H1 (cell line): ENCODE measurements at regions not wholly inside any gene's neighbourhood (a gene's known extent, or its start where the extent isn't known, plus 50 kb on each side); places are given as distances from the start of the nearest gene placed in this dataset.

Experiments
- CTCF ChIA-PET: fragments of 300-600 bp; sonication (Branson Sonifier 250); formaldehyde crosslinking; loops from one replicate; lab custom pipeline; 2021; ENCODE audit not compliant: partially characterized antibody; lab: Charles Lee
- POLR2A ChIA-PET: fragments of 300-600 bp; sonication (Branson Sonifier 250); formaldehyde crosslinking; loops from one replicate; lab custom pipeline; 2021; ENCODE audit warnings: inconsistent platforms; ENCODE audit not compliant: partially characterized antibody; lab: Charles Lee
- DNase-seq, 2 experiments: peaks; one replicate each; pipeline versions ENCODE4 v3.0.0 to v3.0.0-alpha.2; 2010 to 2022; ENCODE audit warnings: low spot score in 2 of 2, low read depth in 1 of 2, mixed read lengths in 1 of 2
- FAIRE-seq: peaks from 2 replicates; lab custom pipeline; 2011; peaks lifted over from hg19 to GRCh38; lab: Jason Lieb, UNC
- H2AFZ ChIP-seq: 2 replicates; pipeline ENCODE4 v1.8.1; 2012; ENCODE audit warnings: low read length, inconsistent platforms
- H2AK5ac ChIP-seq: 2 replicates; pipeline ENCODE4 v1.6.1; 2013; ENCODE audit warnings: low read depth, low read length
- H2BK120ac ChIP-seq: replicated peaks from 2 replicates; pipeline ENCODE3; 2013; ENCODE audit warnings: low read depth, low read length, inconsistent platforms
- H2BK12ac ChIP-seq: 2 replicates; pipeline ENCODE4 v1.6.1; 2013; ENCODE audit warnings: low read depth, low read length
- H2BK15ac ChIP-seq: 2 replicates; pipeline ENCODE4 v1.6.1; 2013; ENCODE audit warnings: low read length
- H2BK20ac ChIP-seq: 2 replicates; pipeline ENCODE4 v1.6.1; 2013; ENCODE audit warnings: low read length
- H2BK5ac ChIP-seq: 2 replicates; pipeline ENCODE4 v1.6.1; 2013; ENCODE audit warnings: low read depth, low read length
- H3K14ac ChIP-seq: 2 replicates; pipeline ENCODE4 v1.6.1; 2013; ENCODE audit warnings: inconsistent platforms; ENCODE audit not compliant: insufficient read length
- H3K18ac ChIP-seq: 2 replicates; pipeline ENCODE4 v1.6.1; 2013; ENCODE audit warnings: low read length; ENCODE audit errors: extremely low read depth
- H3K23ac ChIP-seq: 2 replicates; pipeline ENCODE4 v1.6.1; 2013; ENCODE audit warnings: inconsistent platforms; ENCODE audit not compliant: insufficient read length
- H3K23me2 ChIP-seq: 2 replicates; pipeline ENCODE4 v1.6.1; 2013; ENCODE audit warnings: low read depth, low read length
- H3K27ac ChIP-seq: 2 replicates; pipeline ENCODE4 v1.6.1; 2011; ENCODE audit warnings: low read depth, low read length, inconsistent platforms
- H3K27me3 ChIP-seq, 4 experiments: replicated peaks in 1 of 4; 1 replicate in 1 of 4; 2 replicates in 3 of 4; pipeline versions ENCODE4 v1.6.1 to v1.8.1; 2011 to 2013; ENCODE audit warnings: low read length in 3 of 4, mild to moderate bottlenecking in 3 of 4, inconsistent platforms in 2 of 4, mixed read lengths in 2 of 4, moderate library complexity in 1 of 4; ENCODE audit not compliant: control insufficient read depth in 3 of 4, insufficient read depth in 3 of 4; ENCODE audit errors: extremely low read depth in 1 of 4
- H3K36me3 ChIP-seq, 4 experiments: 2 replicates each; pipeline versions ENCODE4 v1.6.1 to v1.8.1; 2011 to 2013; ENCODE audit warnings: mild to moderate bottlenecking in 4 of 4, low read length in 3 of 4, moderate library complexity in 2 of 4, control low read depth in 1 of 4, inconsistent platforms in 1 of 4; ENCODE audit not compliant: insufficient read depth in 4 of 4, control insufficient read depth in 2 of 4
- H3K4ac ChIP-seq: replicated peaks from 2 replicates; pipeline ENCODE3; 2013; ENCODE audit warnings: low read length, low read depth, mixed read lengths, inconsistent platforms; ENCODE audit not compliant: insufficient read length
- H3K4me1 ChIP-seq, 4 experiments: replicated peaks in 1 of 4; 1 replicate in 1 of 4; 2 replicates in 3 of 4; pipeline versions ENCODE4 v1.6.1 to v1.8.1; 2011 to 2013; ENCODE audit warnings: low read length in 3 of 4, inconsistent platforms in 2 of 4, mixed read lengths in 1 of 4; ENCODE audit not compliant: insufficient read depth in 4 of 4, control insufficient read depth in 3 of 4
- H3K4me2 ChIP-seq, 2 experiments: 2 replicates each; pipeline versions ENCODE4 v1.6.1 to v1.8.1; 2011 to 2013; ENCODE audit warnings: low read depth in 2 of 2, low read length in 2 of 2, control low read depth in 1 of 2, inconsistent platforms in 1 of 2, mild to moderate bottlenecking in 1 of 2; ENCODE audit not compliant: insufficient read depth in 1 of 2
- H3K4me3 ChIP-seq, 4 experiments: fragments of 200-600, 300-600 bp in 1 of 4; sonication (generic), shearing (Covaris generic), sonication (Bioruptor Twin) in 1 of 4; 2 replicates each; pipeline versions ENCODE4 v1.5.1 to v1.8.1; 2011 to 2016; ENCODE audit warnings: low read length in 4 of 4, low read depth in 3 of 4, control low read depth in 2 of 4, inconsistent platforms in 2 of 4, mild to moderate bottlenecking in 2 of 4, mixed read lengths in 1 of 4, moderate library complexity in 1 of 4; ENCODE audit not compliant: insufficient read depth in 2 of 4; ENCODE audit errors: extremely low read depth in 1 of 4
- H3K56ac ChIP-seq: replicated peaks from 2 replicates; pipeline ENCODE3; 2013; ENCODE audit warnings: low read depth, mild to moderate bottlenecking, mixed read lengths, low read length, inconsistent platforms; ENCODE audit not compliant: insufficient read length
- H3K79me1 ChIP-seq: 2 replicates; pipeline ENCODE4 v1.6.1; 2013; ENCODE audit warnings: low read depth, low read length, control low read depth
- H3K79me2 ChIP-seq, 2 experiments: 2 replicates each; pipeline versions ENCODE4 v1.6.1 to v1.8.1; 2012 to 2013; ENCODE audit warnings: low read length in 2 of 2, mild to moderate bottlenecking in 2 of 2, inconsistent platforms in 1 of 2; ENCODE audit not compliant: insufficient read depth in 2 of 2, control insufficient read depth in 1 of 2
- H3K9ac ChIP-seq, 4 experiments: replicated peaks in 1 of 4; 1 replicate in 1 of 4; 2 replicates in 3 of 4; pipeline versions ENCODE4 v1.6.1 to v1.8.1; 2011 to 2013; ENCODE audit warnings: low read depth in 3 of 4, low read length in 3 of 4, control low read depth in 2 of 4, mild to moderate bottlenecking in 2 of 4, moderate library complexity in 2 of 4, inconsistent platforms in 1 of 4; ENCODE audit errors: extremely low read depth in 1 of 4
- H3K9me3 ChIP-seq, 2 experiments: 2 replicates each; pipeline versions ENCODE4 v1.6.1 to v1.8.1; 2012 to 2013; ENCODE audit warnings: mild to moderate bottlenecking in 2 of 2, moderate library complexity in 2 of 2, control low read depth in 1 of 2, inconsistent platforms in 1 of 2, low read depth in 1 of 2, low read length in 1 of 2, mixed read lengths in 1 of 2; ENCODE audit not compliant: insufficient read depth in 2 of 2
- H4K20me1 ChIP-seq, 2 experiments: replicated peaks in 1 of 2; 2 replicates each; pipeline versions ENCODE3 to v1.8.1; 2011 to 2013; ENCODE audit warnings: inconsistent platforms in 2 of 2, low read length in 2 of 2, mild to moderate bottlenecking in 1 of 2; ENCODE audit not compliant: insufficient read depth in 2 of 2, control insufficient read depth in 1 of 2
- H4K5ac ChIP-seq: 2 replicates; pipeline ENCODE4 v1.6.1; 2013; ENCODE audit warnings: low read length, low read depth, mixed read lengths, inconsistent platforms; ENCODE audit not compliant: insufficient read length
- H4K8ac ChIP-seq: 2 replicates; pipeline ENCODE4 v1.8.0; 2013; ENCODE audit warnings: mild to moderate bottlenecking, moderate library complexity, low read length, inconsistent platforms; ENCODE audit not compliant: insufficient read depth; ENCODE audit errors: extremely low read depth
- H4K91ac ChIP-seq: replicated peaks from 2 replicates; pipeline ENCODE3; 2013; ENCODE audit warnings: low read length, mixed read lengths, inconsistent platforms; ENCODE audit not compliant: insufficient read length
- RAD21 ChIP-seq, 2 experiments: IDR thresholded peaks in 1 of 2; conservative IDR thresholded peaks in 1 of 2; 2 replicates each; pipeline ENCODE4 v1.6.1; 2011; ENCODE audit warnings: low read depth in 2 of 2, low read length in 2 of 2, improper control_type of control experiment in 1 of 2, inconsistent platforms in 1 of 2, mild to moderate bottlenecking in 1 of 2, moderate library complexity in 1 of 2
- SIX5 ChIP-seq: IDR thresholded peaks from 2 replicates; pipeline ENCODE4 v1.6.1; 2011; ENCODE audit warnings: mild to moderate bottlenecking, low read depth, low read length
- WGBS, 2 experiments: shearing (Covaris generic) in 1 of 2; methylation state at CpG; one replicate each; pipeline versions ENCODE4 v1.1.6 to v1.1.7; 2013 to 2015; ENCODE audit warnings: low lambda C conversion rate in 2 of 2, mixed read lengths in 2 of 2, inconsistent platforms in 1 of 2, low coverage in 1 of 2, missing lambda C conversion rate in 1 of 2; ENCODE audit not compliant: insufficient replicate concordance in 2 of 2, insufficient coverage in 1 of 2, insufficient read length in 1 of 2; ENCODE audit errors: extremely low coverage in 1 of 2, missing lambda C conversion rate in 1 of 2; 5-methylcytosine and 5-hydroxymethylcytosine counted together

GRCh38 chr14:98606816-98607215, 665.2 kb downstream of the BCL11B start:
- Histone ChIP-seq H3K23me2 (no peaks in the 10 kb centered on the region), H3K79me1 (no peaks in the 10 kb centered on the region), H3K79me2 (no peaks in the 10 kb centered on the region), H3K9me3 (no peaks in the 10 kb centered on the region), H4K20me1 (no peaks in the 10 kb centered on the region), H2BK5ac (no peak overlapping the region), H2AFZ (no peak overlapping the region), H3K4me2 (no peak overlapping the region), H3K14ac (no peak overlapping the region), H4K8ac (no peak overlapping the region), H3K4ac (no peak overlapping the region), H4K5ac (no peak overlapping the region), H3K27ac (no peak overlapping the region), H2AK5ac (no peak overlapping the region), H2BK12ac (no peak overlapping the region), H2BK120ac (no peak overlapping the region), H3K23ac (no peak overlapping the region), H2BK20ac (0 out of 2 replicates have a peak overlapping the region, but pooled peaks have one; percentile 7), H2BK15ac (no peak overlapping the region), H3K18ac (no peak overlapping the region), H3K4me3 (no peak overlapping the region), H4K91ac (no peak overlapping the region), H3K56ac (no peak overlapping the region), H3K4me1 (no peaks in the 10 kb centered on the region), H3K9ac (no peak overlapping the region), H3K36me3 (no peaks in the 10 kb centered on the region), H3K27me3 (no peaks in the 10 kb centered on the region)
- FAIRE-seq (no peak), DNase-seq (no peak)
- 95% methylated on average over 4 of the region's 4 CpGs; no CpG with 5 or more reads in 1 of the 2 experiments for WGBS, 2 experiments
- TF ChIP-seq RAD21 (IDR thresholded peaks at IDR 0.05 in 1 of 2, conservative IDR thresholded peaks at IDR 0.05 in 1 of 2; ENCODE audit: low read depth in 2 of 2, low read length in 2 of 2) (peak in 1 of 2 experiments; percentile 16; a peak in 1 of 4 replicates), SIX5 (no peak)
- CTCF ChIA-PET, result interaction anchor here (0.6 to 1.2 kb wide), 2 partner anchors 25 to 48 kb away, joined by 3 read pairs; no protein-coding TSS in a partner anchor
- POLR2A ChIA-PET, result no interaction called here
